D721Med (cell line): ENCODE measurements at regions not wholly inside any gene's neighbourhood (a gene's known extent, or its start where the extent isn't known, plus 50 kb on each side); places are given as distances from the start of the nearest gene placed in this dataset.

Experiments
- DNase-seq: peaks from one replicate; pipeline ENCODE4 v3.0.0; 2011; ENCODE audit warnings: low spot score; ENCODE audit not compliant: insufficient read length
- FAIRE-seq: peaks from 2 replicates; lab custom pipeline; 2011; peaks lifted over from hg19 to GRCh38; lab: Jason Lieb, UNC
- CTCF ChIP-seq: IDR thresholded peaks from 2 replicates; pipeline ENCODE4 v1.5.1; 2012; ENCODE audit warnings: mild to moderate bottlenecking, control low read depth; ENCODE audit not compliant: insufficient read depth; ENCODE audit errors: missing control alignments

GRCh38 chr2:167803449-167803988 lies 443.9 kb downstream of the STK39 start:
- no peak for TF ChIP-seq CTCF
- FAIRE-seq = no peak
- DNase-seq = no peak

GRCh38 chr2:167794554-167795255 lies 452.7 kb downstream of the STK39 start:
- DNase-seq = no peak
- FAIRE-seq = no peak
- TF ChIP-seq CTCF = no peak

GRCh38 chr2:167793725-167794124 lies 453.7 kb downstream of the STK39 start:
- DNase-seq (no peak), FAIRE-seq (no peak)
- no peak for TF ChIP-seq CTCF

- no peak for TF ChIP-seq CTCF
- FAIRE-seq = no peak
- no peak for DNase-seq
These were observed 455.3 kb downstream of the STK39 start for GRCh38 chr2:167792126-167792525.

GRCh38 chr2:167790781-167791450 lies 456.5 kb downstream of the STK39 start:
- no peak for FAIRE-seq
- TF ChIP-seq CTCF = no peak
- no peak for DNase-seq

- no peak for FAIRE-seq
- TF ChIP-seq CTCF = no peak
- no peak for DNase-seq
These were observed 457.2 kb downstream of the STK39 start for GRCh38 chr2:167790189-167790588.

- no peak for TF ChIP-seq CTCF
- FAIRE-seq = no peak
- no peak for DNase-seq
These were observed 459.8 kb downstream of the STK39 start for GRCh38 chr2:167787562-167787961.
